NB4 (cell line): ENCODE measurements at regions not wholly inside any gene's neighbourhood (a gene's known extent, or its start where the extent isn't known, plus 50 kb on each side); places are given as distances from the start of the nearest gene placed in this dataset.

Experiments used
- CTCF ChIP-seq: IDR thresholded peaks from one replicate; pipeline ENCODE4 v1.5.1; 2012; ENCODE audit warnings: low read depth, low read length
- MAX ChIP-seq: IDR thresholded peaks from 2 replicates; pipeline ENCODE4 v1.6.1; 2011; ENCODE audit warnings: low read depth, low read length
- MYC ChIP-seq: IDR thresholded peaks from 2 replicates; pipeline ENCODE4 v1.6.1; 2011; ENCODE audit warnings: low read depth, low read length
- POLR2A ChIP-seq: IDR thresholded peaks from 2 replicates; pipeline ENCODE4 v1.6.1; 2011; ENCODE audit warnings: mild to moderate bottlenecking; ENCODE audit not compliant: insufficient read length; ENCODE audit errors: extremely low read depth

- no peak for TF ChIP-seq MAX
- TF ChIP-seq CTCF, result no peak
- TF ChIP-seq POLR2A, result no peak
- no peak for TF ChIP-seq MYC
Measured at GRCh38 chr3:107082527-107082926, 294.7 kb upstream of the CCDC54 start.
